ENCODE measurements at regions not wholly inside any gene's neighbourhood (a gene's known extent, or its start where the extent isn't known, plus 50 kb on each side); places are given as distances from the start of the nearest gene placed in this dataset.

GRCh38 chr11:130782361-130783222 is 133.7 kb downstream of the SNX19 start:
- H3K4me1 ChIP-seq, result peaks cover 0 to 36% (median 17%) of the 10 kb centered on the region in 4 donors
- peak overlapping the region in 1 of 2 donors; percentile 9 for H3K4me3 ChIP-seq
- DNase-seq, result peak in 1 of 2 donors; percentile 49
- no peak for TF ChIP-seq CTCF (IDR thresholded peaks at IDR 0.05)
- H3K9me3 ChIP-seq, result no peaks in the 10 kb centered on the region
- no peaks in the 10 kb centered on the region for H3K36me3 ChIP-seq
- intact Hi-C loops (cut with DNase I; ENCODE audit: low total_unique reads), result no loop called here
- no peaks in the 10 kb centered on the region for H3K27me3 ChIP-seq
- H3K27ac ChIP-seq, result peak overlapping the region; percentile 57 to 62

- TF ChIP-seq CTCF (IDR thresholded peaks at IDR 0.05), result no peak
- Histone ChIP-seq H3K27me3 (no peaks in the 10 kb centered on the region), H3K36me3 (no peaks in the 10 kb centered on the region), H3K27ac (peak overlapping the region; percentile 57 to 62), H3K9me3 (no peaks in the 10 kb centered on the region), H3K4me1 (peaks cover 0 to 39% (median 17%) of the 10 kb centered on the region in 4 donors), H3K4me3 (no peak overlapping the region)
- intact Hi-C loops (cut with DNase I; ENCODE audit: low total_unique reads), result no loop called here
- no peak for DNase-seq
These were observed 133.0 kb downstream of the SNX19 start for GRCh38 chr11:130783323-130783722.

- Histone ChIP-seq H3K36me3 (no peaks in the 10 kb centered on the region), H3K9me3 (no peaks in the 10 kb centered on the region), H3K27ac (no peak overlapping the region), H3K4me1 (peaks cover 0 to 39% (median 17%) of the 10 kb centered on the region in 4 donors), H3K4me3 (no peak overlapping the region), H3K27me3 (no peaks in the 10 kb centered on the region)
- intact Hi-C loops (cut with DNase I; ENCODE audit: low total_unique reads), result no loop called here
- no peak for DNase-seq
- TF ChIP-seq CTCF (IDR thresholded peaks at IDR 0.05), result no peak
These were observed 130.7 kb downstream of the SNX19 start for GRCh38 chr11:130785380-130786116.

GRCh38 chr11:130786586-130786985 is 129.7 kb downstream of the SNX19 start:
- no peaks in the 10 kb centered on the region for H3K27me3 ChIP-seq
- no peak for TF ChIP-seq CTCF (IDR thresholded peaks at IDR 0.05)
- peaks cover 0 to 37% (median 17%) of the 10 kb centered on the region in 4 donors for H3K4me1 ChIP-seq
- intact Hi-C loops (cut with DNase I; ENCODE audit: low total_unique reads), result no loop called here
- no peak overlapping the region for H3K4me3 ChIP-seq
- no peak for DNase-seq
- no peaks in the 10 kb centered on the region for H3K36me3 ChIP-seq
- no peaks in the 10 kb centered on the region for H3K9me3 ChIP-seq
- H3K27ac ChIP-seq, result no peak overlapping the region

GRCh38 chr11:130787092-130787616 is 129.1 kb downstream of the SNX19 start:
- Histone ChIP-seq H3K27ac (no peak overlapping the region), H3K36me3 (no peaks in the 10 kb centered on the region), H3K4me3 (no peak overlapping the region), H3K9me3 (no peaks in the 10 kb centered on the region), H3K27me3 (no peaks in the 10 kb centered on the region), H3K4me1 (peaks cover 0 to 31% (median 13%) of the 10 kb centered on the region in 4 donors)
- no peak for TF ChIP-seq CTCF (IDR thresholded peaks at IDR 0.05)
- DNase-seq, result no peak
- intact Hi-C loops (cut with DNase I; ENCODE audit: low total_unique reads), result no loop called here
